ENCODE measurements at regions not wholly inside any gene's neighbourhood (a gene's known extent, or its start where the extent isn't known, plus 50 kb on each side); places are given as distances from the start of the nearest gene placed in this dataset.
"Not testable (repeated sequence)": the region's sequence is repeated elsewhere in the genome, so short reads cannot be mapped to it uniquely, and the experiment has no call there.

- peaks cover 18% of the 10 kb centered on the region for H3K9me3 Mint-ChIP-seq
- not testable (repeated sequence) for H3K36me3 Mint-ChIP-seq (ENCODE audit: low read depth); H3K4me3 Mint-ChIP-seq; H3K27me3 Mint-ChIP-seq (ENCODE audit: low read depth); H3K27ac Mint-ChIP-seq; H3K4me1 Mint-ChIP-seq (ENCODE audit: low read depth)
Measured at GRCh38 chr3:125831005-125831750, 137.8 kb upstream of the ROPN1B start.

- H3K9me3 Mint-ChIP-seq; H3K27me3 Mint-ChIP-seq (ENCODE audit: low read depth); H3K4me3 Mint-ChIP-seq; H3K4me1 Mint-ChIP-seq (ENCODE audit: low read depth); H3K27ac Mint-ChIP-seq; H3K36me3 Mint-ChIP-seq (ENCODE audit: low read depth): not testable (repeated sequence)
Measured at GRCh38 chr3:125835562-125835961, 133.4 kb upstream of the ROPN1B start.

DNA sequence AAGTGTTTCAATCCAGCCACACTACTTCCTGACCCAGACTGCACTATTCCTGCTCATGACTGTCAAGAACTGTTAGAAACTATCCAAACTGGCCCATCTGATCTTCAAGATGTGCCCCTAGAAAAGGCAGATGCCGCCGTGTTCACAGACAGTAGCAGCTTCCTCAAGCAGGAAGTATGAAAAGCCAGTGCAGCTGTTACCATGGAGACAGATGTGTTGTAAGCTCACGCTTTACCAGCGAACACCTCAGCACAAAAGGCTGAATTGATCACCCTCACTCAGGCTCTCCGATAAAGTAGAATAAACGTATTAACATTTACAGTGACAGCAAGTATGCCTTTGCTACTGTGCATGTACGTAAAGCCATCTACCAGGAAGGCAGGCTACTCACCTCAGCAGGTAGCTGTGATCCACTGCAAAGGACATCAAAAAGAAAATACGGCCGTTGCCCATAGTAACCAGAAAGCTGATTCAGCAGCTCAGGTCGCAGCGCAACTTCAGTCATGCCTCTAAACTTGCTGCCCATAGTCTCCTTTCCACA is 132.9 kb upstream of the ROPN1B start:
- not testable (repeated sequence) for H3K27ac Mint-ChIP-seq; H3K4me1 Mint-ChIP-seq (ENCODE audit: low read depth); H3K9me3 Mint-ChIP-seq; H3K36me3 Mint-ChIP-seq (ENCODE audit: low read depth); H3K4me3 Mint-ChIP-seq; H3K27me3 Mint-ChIP-seq (ENCODE audit: low read depth)

GRCh38 chr3:125836786-125837185 is 132.2 kb upstream of the ROPN1B start:
- H3K9me3 Mint-ChIP-seq; H3K36me3 Mint-ChIP-seq (ENCODE audit: low read depth); H3K4me3 Mint-ChIP-seq; H3K27ac Mint-ChIP-seq; H3K4me1 Mint-ChIP-seq (ENCODE audit: low read depth); H3K27me3 Mint-ChIP-seq (ENCODE audit: low read depth): not testable (repeated sequence)

- not testable (repeated sequence) for H3K27ac Mint-ChIP-seq; H3K4me3 Mint-ChIP-seq; H3K4me1 Mint-ChIP-seq (ENCODE audit: low read depth); H3K27me3 Mint-ChIP-seq (ENCODE audit: low read depth); H3K9me3 Mint-ChIP-seq; H3K36me3 Mint-ChIP-seq (ENCODE audit: low read depth)
Measured at GRCh38 chr3:125838857-125839256, 130.1 kb upstream of the ROPN1B start.

- H3K4me1 Mint-ChIP-seq (ENCODE audit: low read depth); H3K9me3 Mint-ChIP-seq; H3K4me3 Mint-ChIP-seq; H3K27ac Mint-ChIP-seq; H3K27me3 Mint-ChIP-seq (ENCODE audit: low read depth); H3K36me3 Mint-ChIP-seq (ENCODE audit: low read depth): not testable (repeated sequence)
Measured at GRCh38 chr3:125840465-125840864, 128.5 kb upstream of the ROPN1B start.

DNA sequence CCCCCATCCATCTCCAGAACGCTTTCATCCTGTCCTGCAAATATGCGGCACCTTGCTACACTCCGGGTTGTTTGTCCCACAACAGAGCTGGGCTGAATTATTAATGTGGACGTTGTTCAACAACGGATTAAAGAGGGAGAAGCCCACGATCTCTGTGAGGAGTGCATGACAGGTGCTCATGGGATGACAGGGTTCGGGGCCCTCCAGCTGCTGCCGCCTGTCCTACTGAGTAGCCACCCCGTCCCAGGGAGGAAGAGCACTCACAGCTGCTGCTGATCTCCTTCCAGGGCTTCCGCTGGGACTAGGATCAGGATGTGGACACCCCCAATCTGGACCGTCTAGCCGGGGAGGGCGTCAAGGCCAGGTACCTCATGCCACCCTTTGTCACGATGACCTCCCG is 121.0 kb upstream of the ROPN1B start:
- H3K27me3 Mint-ChIP-seq (ENCODE audit: low read depth); H3K4me3 Mint-ChIP-seq; H3K9me3 Mint-ChIP-seq; H3K36me3 Mint-ChIP-seq (ENCODE audit: low read depth); H3K27ac Mint-ChIP-seq; H3K4me1 Mint-ChIP-seq (ENCODE audit: low read depth): not testable (repeated sequence)

GRCh38 chr3:125855006-125855405 is 114.0 kb upstream of the ROPN1B start:
- H3K27me3 Mint-ChIP-seq (ENCODE audit: low read depth); H3K36me3 Mint-ChIP-seq (ENCODE audit: low read depth); H3K27ac Mint-ChIP-seq; H3K4me3 Mint-ChIP-seq; H3K4me1 Mint-ChIP-seq (ENCODE audit: low read depth); H3K9me3 Mint-ChIP-seq: not testable (repeated sequence)

DNA sequence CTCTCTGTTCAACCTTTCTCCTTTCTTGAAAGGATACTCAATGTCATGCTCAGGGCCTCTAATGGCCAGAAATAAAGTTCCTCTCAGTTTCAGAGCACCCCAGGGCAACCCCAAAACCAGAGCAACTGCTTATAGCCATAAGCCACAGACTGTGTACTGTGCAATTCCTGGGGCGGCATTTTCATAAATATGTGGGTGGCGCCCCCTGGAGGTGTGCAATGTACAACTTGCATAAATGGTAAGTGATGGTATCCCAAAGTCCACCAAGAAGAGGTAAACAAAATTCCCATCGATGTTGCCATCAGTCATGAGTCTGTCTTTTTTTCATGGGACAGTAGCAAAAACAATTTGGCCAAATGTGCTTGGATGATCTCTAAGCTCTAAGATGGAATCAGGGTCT is 108.4 kb upstream of the ROPN1B start:
- H3K27ac Mint-ChIP-seq; H3K9me3 Mint-ChIP-seq; H3K4me3 Mint-ChIP-seq; H3K4me1 Mint-ChIP-seq (ENCODE audit: low read depth); H3K27me3 Mint-ChIP-seq (ENCODE audit: low read depth); H3K36me3 Mint-ChIP-seq (ENCODE audit: low read depth): not testable (repeated sequence)

- H3K9me3 Mint-ChIP-seq; H3K4me3 Mint-ChIP-seq; H3K27me3 Mint-ChIP-seq (ENCODE audit: low read depth); H3K4me1 Mint-ChIP-seq (ENCODE audit: low read depth); H3K27ac Mint-ChIP-seq; H3K36me3 Mint-ChIP-seq (ENCODE audit: low read depth): not testable (repeated sequence)
Measured at GRCh38 chr3:125862841-125863254, 106.1 kb upstream of the ROPN1B start.

- not testable (repeated sequence) for H3K27me3 Mint-ChIP-seq (ENCODE audit: low read depth); H3K27ac Mint-ChIP-seq; H3K36me3 Mint-ChIP-seq (ENCODE audit: low read depth); H3K4me3 Mint-ChIP-seq; H3K9me3 Mint-ChIP-seq; H3K4me1 Mint-ChIP-seq (ENCODE audit: low read depth)
Measured at GRCh38 chr3:125864532-125864931, 104.4 kb upstream of the ROPN1B start.

DNA sequence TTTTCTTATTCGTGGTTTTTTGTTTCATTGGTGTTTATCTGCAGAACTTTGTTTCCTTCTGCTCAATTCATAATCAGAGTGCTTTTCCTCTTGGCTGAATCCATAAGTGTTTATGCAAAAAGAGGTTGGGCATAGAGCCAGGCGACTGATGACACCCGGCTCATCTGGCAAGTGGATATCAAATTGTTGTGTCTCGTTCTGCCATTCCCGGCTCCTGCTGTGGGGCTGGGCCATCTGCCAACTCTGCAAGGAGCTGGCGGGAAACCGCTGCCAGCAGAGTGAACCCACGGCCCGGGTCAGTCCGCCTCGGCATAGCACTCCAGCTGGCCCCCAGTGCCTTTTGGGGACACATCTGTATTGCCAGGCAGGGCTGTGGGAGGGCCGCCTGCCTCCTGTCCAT is 83.0 kb upstream of the ROPN1B start:
- not testable (repeated sequence) for H3K27ac Mint-ChIP-seq; H3K27me3 Mint-ChIP-seq (ENCODE audit: low read depth); H3K36me3 Mint-ChIP-seq (ENCODE audit: low read depth); H3K4me3 Mint-ChIP-seq; H3K4me1 Mint-ChIP-seq (ENCODE audit: low read depth)
- H3K9me3 Mint-ChIP-seq: peaks cover 15% of the 10 kb centered on the region

GRCh38 chr3:125899181-125899580 is 69.8 kb upstream of the ROPN1B start:
- not testable (repeated sequence) for H3K9me3 Mint-ChIP-seq; H3K27me3 Mint-ChIP-seq (ENCODE audit: low read depth); H3K4me1 Mint-ChIP-seq (ENCODE audit: low read depth); H3K27ac Mint-ChIP-seq; H3K36me3 Mint-ChIP-seq (ENCODE audit: low read depth); H3K4me3 Mint-ChIP-seq

- not testable (repeated sequence) for H3K27me3 Mint-ChIP-seq (ENCODE audit: low read depth); H3K4me3 Mint-ChIP-seq; H3K27ac Mint-ChIP-seq; H3K36me3 Mint-ChIP-seq (ENCODE audit: low read depth); H3K9me3 Mint-ChIP-seq; H3K4me1 Mint-ChIP-seq (ENCODE audit: low read depth)
Measured at GRCh38 chr3:125901473-125901872, 67.5 kb upstream of the ROPN1B start.

- not testable (repeated sequence) for H3K27ac Mint-ChIP-seq; H3K36me3 Mint-ChIP-seq (ENCODE audit: low read depth); H3K9me3 Mint-ChIP-seq; H3K27me3 Mint-ChIP-seq (ENCODE audit: low read depth); H3K4me1 Mint-ChIP-seq (ENCODE audit: low read depth); H3K4me3 Mint-ChIP-seq
Measured at GRCh38 chr3:125903780-125904455, 65.1 kb upstream of the ROPN1B start.

DNA sequence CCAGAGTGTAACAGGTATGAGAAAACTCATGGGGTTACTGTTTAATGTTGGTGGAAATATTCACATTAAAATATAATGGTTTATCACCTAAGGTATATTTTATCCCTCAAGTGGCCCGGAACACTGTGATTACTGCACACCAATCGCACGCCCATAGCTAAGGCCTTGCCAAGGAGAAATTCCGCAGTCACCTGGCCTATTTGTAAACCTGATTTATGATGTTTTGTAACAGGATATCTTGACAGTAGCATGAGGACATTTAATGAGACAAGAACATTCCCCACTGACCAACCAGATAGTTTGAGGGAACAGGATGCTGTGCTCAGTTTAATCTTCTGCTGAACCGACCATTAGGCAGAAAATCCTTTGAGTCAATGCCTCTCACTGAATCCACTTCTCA is 61.7 kb upstream of the ROPN1B start:
- not testable (repeated sequence) for H3K4me3 Mint-ChIP-seq; H3K9me3 Mint-ChIP-seq; H3K4me1 Mint-ChIP-seq (ENCODE audit: low read depth); H3K27ac Mint-ChIP-seq; H3K27me3 Mint-ChIP-seq (ENCODE audit: low read depth); H3K36me3 Mint-ChIP-seq (ENCODE audit: low read depth)

All from T-helper 1 cell treated with Interleukin-12 subunit alpha and Interleukin-12 subunit beta and Interleukin-4 antibody, amounts not matched to agents 30 μg/mL and 1 μg/mL, for 36 hours (primary cell).